DND-41 (cell line): ENCODE measurements at regions not wholly inside any gene's neighbourhood (a gene's known extent, or its start where the extent isn't known, plus 50 kb on each side); places are given as distances from the start of the nearest gene placed in this dataset.

Source experiments
- ATAC-seq: fragments of 200-7000 bp; cut with Tn5 transposase; 3 replicates; pipeline ENCODE4 v1.9.1; 2021; ENCODE audit warnings: low read depth; ENCODE audit not compliant: insufficient read depth
- DNase-seq: peaks from one replicate; pipeline ENCODE4 v3.0.0-alpha.2; 2020
- H2AFZ ChIP-seq: 2 replicates; pipeline ENCODE4 v1.6.0; 2012; ENCODE audit warnings: low read depth, low read length
- H3K27ac ChIP-seq: 2 replicates; pipeline ENCODE4 v1.5.1; 2012; ENCODE audit warnings: low read length, inconsistent platforms
- H3K27me3 ChIP-seq: fragments of 200-600 bp; sonication (generic); 2 replicates; pipeline ENCODE4 v1.6.0; 2012; ENCODE audit warnings: low read length, mild to moderate bottlenecking, inconsistent platforms; ENCODE audit not compliant: insufficient read depth, poor library complexity
- H3K36me3 ChIP-seq: 2 replicates; pipeline ENCODE4 v1.5.1; 2012; ENCODE audit warnings: low read length, inconsistent platforms; ENCODE audit not compliant: insufficient read depth
- H3K4me1 ChIP-seq: 2 replicates; pipeline ENCODE4 v1.5.1; 2012; ENCODE audit warnings: mild to moderate bottlenecking, low read length; ENCODE audit not compliant: insufficient read depth
- H3K4me2 ChIP-seq: 2 replicates; pipeline ENCODE4 v1.6.0; 2012; ENCODE audit warnings: mild to moderate bottlenecking, moderate library complexity, low read length, inconsistent platforms; ENCODE audit not compliant: insufficient read depth
- H3K4me3 ChIP-seq, 2 experiments: fragments of 200-600 bp in 1 of 2; shearing (Covaris generic) in 1 of 2; 2 replicates each; pipeline ENCODE4 v1.5.1; 2012 to 2016; ENCODE audit warnings: inconsistent platforms in 2 of 2, low read length in 2 of 2, mild to moderate bottlenecking in 2 of 2, low read depth in 1 of 2, moderate library complexity in 1 of 2
- H3K79me2 ChIP-seq: 2 replicates; pipeline ENCODE4 v1.6.0; 2012; ENCODE audit warnings: low read length, inconsistent platforms; ENCODE audit not compliant: insufficient read depth
- H3K9ac ChIP-seq: 2 replicates; pipeline ENCODE4 v1.6.0; 2012; ENCODE audit warnings: low read depth, mild to moderate bottlenecking, inconsistent platforms, low read length, moderate library complexity
- H3K9me3 ChIP-seq: 2 replicates; pipeline ENCODE4 v1.5.1; 2012; ENCODE audit warnings: low read length, moderate library complexity, mild to moderate bottlenecking, inconsistent platforms; ENCODE audit not compliant: insufficient read depth, severe bottlenecking
- H4K20me1 ChIP-seq: 2 replicates; pipeline ENCODE4 v1.6.0; 2012; ENCODE audit warnings: low read length; ENCODE audit not compliant: insufficient read depth
- EZH2 ChIP-seq: IDR thresholded peaks from 3 replicates; pipeline ENCODE4 v1.6.1; 2012; ENCODE audit warnings: borderline replicate concordance, low read depth, mild to moderate bottlenecking, moderate library complexity, low read length, inconsistent platforms; ENCODE audit not compliant: severe bottlenecking
- TF ChIP-seq, protein P1 (sequence below): IDR thresholded peaks from 2 replicates; pipeline ENCODE4 v1.5.1; 2012; ENCODE audit warnings: borderline replicate concordance, low read length, moderate library complexity, mild to moderate bottlenecking; ENCODE audit not compliant: poor library complexity, severe bottlenecking; ENCODE audit errors: extremely low read depth

DNA sequence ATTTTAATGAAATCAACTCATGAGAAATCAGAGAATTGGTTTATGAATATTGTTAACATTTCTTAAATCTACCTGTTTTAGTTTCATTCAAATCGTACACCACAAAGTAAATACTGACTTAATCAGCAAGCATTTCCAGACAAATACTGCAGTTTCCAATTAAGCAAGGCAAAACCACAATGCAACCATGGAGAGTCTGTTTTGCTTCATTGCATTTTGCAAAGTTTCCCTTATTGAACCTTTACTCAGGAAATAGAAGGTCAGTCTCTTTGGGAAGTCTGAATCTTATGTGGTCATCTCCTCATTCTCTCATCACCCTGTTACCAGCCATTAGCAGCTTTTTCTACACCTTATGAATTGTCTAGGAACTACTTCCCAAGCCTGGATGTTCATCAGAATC lies 400.5 kb downstream of the IPMK start:
- Histone ChIP-seq H3K4me1 (no peaks in the 10 kb centered on the region), H3K9me3 (no peaks in the 10 kb centered on the region), H3K27me3 (no peaks in the 10 kb centered on the region), H2AFZ (no peak overlapping the region), H3K9ac (no peak overlapping the region), H3K79me2 (no peaks in the 10 kb centered on the region), H3K4me3 (no peak overlapping the region), H3K36me3 (no peaks in the 10 kb centered on the region), H3K27ac (no peak overlapping the region), H3K4me2 (no peak overlapping the region), H4K20me1 (no peaks in the 10 kb centered on the region)
- TF ChIP-seq, protein P1, sequence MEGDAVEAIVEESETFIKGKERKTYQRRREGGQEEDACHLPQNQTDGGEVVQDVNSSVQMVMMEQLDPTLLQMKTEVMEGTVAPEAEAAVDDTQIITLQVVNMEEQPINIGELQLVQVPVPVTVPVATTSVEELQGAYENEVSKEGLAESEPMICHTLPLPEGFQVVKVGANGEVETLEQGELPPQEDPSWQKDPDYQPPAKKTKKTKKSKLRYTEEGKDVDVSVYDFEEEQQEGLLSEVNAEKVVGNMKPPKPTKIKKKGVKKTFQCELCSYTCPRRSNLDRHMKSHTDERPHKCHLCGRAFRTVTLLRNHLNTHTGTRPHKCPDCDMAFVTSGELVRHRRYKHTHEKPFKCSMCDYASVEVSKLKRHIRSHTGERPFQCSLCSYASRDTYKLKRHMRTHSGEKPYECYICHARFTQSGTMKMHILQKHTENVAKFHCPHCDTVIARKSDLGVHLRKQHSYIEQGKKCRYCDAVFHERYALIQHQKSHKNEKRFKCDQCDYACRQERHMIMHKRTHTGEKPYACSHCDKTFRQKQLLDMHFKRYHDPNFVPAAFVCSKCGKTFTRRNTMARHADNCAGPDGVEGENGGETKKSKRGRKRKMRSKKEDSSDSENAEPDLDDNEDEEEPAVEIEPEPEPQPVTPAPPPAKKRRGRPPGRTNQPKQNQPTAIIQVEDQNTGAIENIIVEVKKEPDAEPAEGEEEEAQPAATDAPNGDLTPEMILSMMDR, result no peak
- TF ChIP-seq EZH2, result no peak
- no peak for ATAC-seq
- no peak for DNase-seq

DNA sequence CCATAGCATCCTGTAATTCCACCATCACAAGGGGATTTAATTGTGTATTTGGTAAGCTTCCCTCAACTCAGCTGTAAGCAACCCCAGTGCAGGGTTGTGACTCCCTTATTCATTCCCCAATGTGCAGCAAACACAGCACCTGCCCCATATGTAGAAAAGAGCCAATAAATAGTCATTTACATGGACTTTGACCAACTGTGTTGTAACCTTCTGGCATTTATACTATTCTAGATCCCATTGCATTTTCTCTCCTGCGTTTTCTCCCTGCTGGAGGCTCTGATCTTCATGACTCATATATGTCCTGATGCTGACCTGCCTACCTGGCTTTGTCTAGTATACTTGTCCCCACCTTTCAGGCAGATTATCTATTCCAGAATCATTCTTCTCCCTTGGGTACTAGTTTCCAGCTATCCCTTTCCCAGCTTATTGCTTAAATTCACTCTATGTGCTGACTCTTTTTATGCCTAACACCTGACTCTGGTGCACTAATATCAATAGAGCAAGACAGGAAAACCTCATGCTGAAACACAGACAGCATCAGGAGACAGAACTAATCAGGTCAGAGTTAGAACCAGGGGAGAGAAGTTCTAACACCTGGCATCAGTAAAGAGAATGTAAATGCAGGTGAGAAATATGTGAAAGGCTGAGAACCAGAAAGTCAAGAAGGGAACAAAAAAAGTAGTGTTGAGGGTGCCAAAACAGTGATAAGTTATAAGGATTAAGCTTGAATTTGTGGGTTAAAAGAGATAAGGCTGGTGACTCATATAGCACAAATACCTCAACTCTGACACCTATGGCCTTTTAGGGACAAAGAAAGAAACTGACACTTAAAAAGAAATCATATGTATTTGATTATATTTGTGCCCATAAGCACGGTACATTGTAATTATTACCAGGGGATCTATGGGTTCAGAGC lies 402.7 kb downstream of the IPMK start:
- Histone ChIP-seq H3K4me3 (no peak overlapping the region), H3K27ac (no peak overlapping the region)

DNA sequence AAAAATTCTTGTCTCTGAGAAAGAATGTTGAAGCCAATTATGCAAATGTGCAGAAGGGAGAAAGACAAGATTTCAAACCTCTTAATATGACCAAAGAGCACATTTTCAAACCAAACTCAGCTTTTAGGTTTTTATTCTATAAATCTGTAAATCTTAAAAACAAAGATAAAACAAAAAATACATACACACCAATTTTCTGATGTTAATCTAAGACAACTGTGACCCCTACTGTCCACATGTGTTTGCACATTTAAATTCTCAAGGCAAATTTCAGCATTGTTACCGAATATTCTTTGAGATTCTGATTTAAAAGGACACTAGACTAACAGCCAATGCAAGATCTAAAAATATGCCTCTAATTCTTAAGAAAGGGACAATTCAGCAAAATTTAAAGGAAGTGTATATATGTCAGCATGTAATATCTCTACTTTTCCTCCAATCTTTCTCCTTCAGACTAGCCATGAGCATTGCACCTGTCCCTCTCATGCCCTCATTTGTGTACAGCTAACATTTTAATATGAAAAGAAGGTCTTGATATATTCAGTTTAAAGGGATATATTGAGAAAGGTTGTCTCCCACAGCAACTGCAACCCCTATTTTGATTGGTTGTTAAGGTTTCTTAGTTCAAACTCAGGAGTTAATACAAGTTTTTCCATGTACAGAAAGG lies 417.9 kb downstream of the IPMK start:
- no peaks in the 10 kb centered on the region for H3K9me3 ChIP-seq
- H3K36me3 ChIP-seq, result no peaks in the 10 kb centered on the region
- no peak for DNase-seq
- no peak overlapping the region for H3K9ac ChIP-seq
- TF ChIP-seq, protein P1, result peak; percentile 31
- TF ChIP-seq EZH2, result no peak
- H3K4me2 ChIP-seq, result no peak overlapping the region
- ATAC-seq, result no peak
- H3K79me2 ChIP-seq, result no peaks in the 10 kb centered on the region
- H3K4me3 ChIP-seq, result no peak overlapping the region
- no peak overlapping the region for H3K27ac ChIP-seq
- no peaks in the 10 kb centered on the region for H3K4me1 ChIP-seq
- no peaks in the 10 kb centered on the region for H3K27me3 ChIP-seq
- H2AFZ ChIP-seq, result no peak overlapping the region
- H4K20me1 ChIP-seq, result no peaks in the 10 kb centered on the region

More for the DNA sequence above, 402.7 kb downstream of the IPMK start:
- no peaks in the 10 kb centered on the region for H3K4me1 ChIP-seq
- no peaks in the 10 kb centered on the region for H4K20me1 ChIP-seq
- H3K27me3 ChIP-seq, result no peaks in the 10 kb centered on the region
- DNase-seq (no peak), ATAC-seq (no peak)
- H2AFZ ChIP-seq, result no peak overlapping the region
- H3K79me2 ChIP-seq, result no peaks in the 10 kb centered on the region
- H3K9me3 ChIP-seq, result no peaks in the 10 kb centered on the region
- no peak overlapping the region for H3K4me2 ChIP-seq
- H3K9ac ChIP-seq, result no peak overlapping the region
- H3K36me3 ChIP-seq, result no peaks in the 10 kb centered on the region
- no peak for TF ChIP-seq EZH2
- TF ChIP-seq, protein P1, result no peak
